WTC11 (cell line): ENCODE measurements at regions not wholly inside any gene's neighbourhood (a gene's known extent, or its start where the extent isn't known, plus 50 kb on each side); places are given as distances from the start of the nearest gene placed in this dataset.

ENCODE experiments used
- ATAC-seq: fragments of 200-7000 bp; cut with Tn5 transposase; 2 replicates; pipeline ENCODE4 v1.10.0; 2021; ENCODE audit warnings: mild to moderate bottlenecking, moderate library complexity
- CTCF ChIA-PET: fragments of 300-600 bp; sonication (Branson Sonifier 250); formaldehyde crosslinking; loops from one replicate; lab custom pipeline; 2021; ENCODE audit warnings: antibody characterized with exemption; lab: Charles Lee
- POLR2A ChIA-PET: fragments of 350-600 bp; sonication (Branson Sonifier 250); formaldehyde crosslinking; loops from one replicate; lab custom pipeline; 2021; ENCODE audit warnings: antibody characterized with exemption; lab: Charles Lee
- DNase-seq: peaks from one replicate; pipeline ENCODE4 v3.0.0; 2021; ENCODE audit warnings: low spot score
- H3K27ac Mint-ChIP-seq: 2 replicates; pipeline ENCODE4 v1.8.0; 2021; ENCODE audit warnings: mixed read lengths
- H3K27me3 Mint-ChIP-seq: 2 replicates; pipeline ENCODE4 v1.8.0; 2021; ENCODE audit warnings: low read depth, mild to moderate bottlenecking, moderate library complexity, mixed read lengths
- H3K36me3 Mint-ChIP-seq: 2 replicates; pipeline ENCODE4 v1.8.0; 2021; ENCODE audit warnings: mixed read lengths
- H3K4me1 Mint-ChIP-seq: 2 replicates; pipeline ENCODE4 v1.8.0; 2022; ENCODE audit warnings: mixed read lengths
- H3K4me3 Mint-ChIP-seq: 2 replicates; pipeline ENCODE4 v1.8.0; 2021; ENCODE audit warnings: mild to moderate bottlenecking, moderate library complexity, mixed read lengths
- H3K9me3 Mint-ChIP-seq: 2 replicates; pipeline ENCODE4 v1.8.0; 2021; ENCODE audit warnings: mixed read lengths
- AFF4 ChIP-seq: sonication (generic); formaldehyde crosslinking; IDR thresholded peaks from 2 replicates; pipeline ENCODE4 v1.8.1; 2023; ENCODE audit warnings: mild to moderate bottlenecking, missing genetic modification reagents, borderline replicate concordance
- CBFB ChIP-seq: sonication (generic); formaldehyde crosslinking; IDR thresholded peaks from 2 replicates; pipeline ENCODE4 v1.8.1; 2022; ENCODE audit warnings: mild to moderate bottlenecking, low read depth, missing genetic modification reagents
- ELF4 ChIP-seq: sonication (generic); formaldehyde crosslinking; IDR thresholded peaks from 2 replicates; pipeline ENCODE4 v1.8.1; 2022; ENCODE audit warnings: low read depth, mild to moderate bottlenecking, moderate library complexity, missing genetic modification reagents
- ERG ChIP-seq: fragments of 250-450 bp; sonication (Bioruptor Pico); IDR thresholded peaks from 2 replicates; pipeline ENCODE4 v1.8.0; 2021; ENCODE audit warnings: mild to moderate bottlenecking
- HMGXB4 ChIP-seq: sonication (generic); formaldehyde crosslinking; IDR thresholded peaks from 2 replicates; pipeline ENCODE4 v1.8.1; 2023; ENCODE audit warnings: mild to moderate bottlenecking, moderate library complexity, missing genetic modification reagents
- IRF1 ChIP-seq: sonication (generic); formaldehyde crosslinking; IDR thresholded peaks from 2 replicates; pipeline ENCODE4 v1.8.0; 2023; ENCODE audit warnings: missing genetic modification reagents
- IRF2 ChIP-seq: sonication (generic); formaldehyde crosslinking; IDR thresholded peaks from 2 replicates; pipeline ENCODE4 v1.8.0; 2022; ENCODE audit warnings: low read depth, missing genetic modification reagents, borderline replicate concordance
- JUN ChIP-seq: sonication (generic); formaldehyde crosslinking; IDR thresholded peaks from 2 replicates; pipeline ENCODE4 v1.8.0; 2023; ENCODE audit warnings: mild to moderate bottlenecking, missing genetic modification reagents
- NR1H2 ChIP-seq: sonication (generic); formaldehyde crosslinking; IDR thresholded peaks from 2 replicates; pipeline ENCODE4 v1.9.0; 2021; ENCODE audit warnings: mild to moderate bottlenecking, moderate library complexity, missing genetic modification reagents
- OVOL2 ChIP-seq: fragments of 250-450 bp; sonication (Bioruptor Pico); IDR thresholded peaks from 2 replicates; pipeline ENCODE4 v1.9.0; 2021; ENCODE audit warnings: mild to moderate bottlenecking, borderline replicate concordance
- PRRX2 ChIP-seq: fragments of 250-450 bp; sonication (Bioruptor Pico); IDR thresholded peaks from 2 replicates; pipeline ENCODE4 v1.8.0; 2021; ENCODE audit warnings: mild to moderate bottlenecking
- SMAD3 ChIP-seq: sonication (generic); formaldehyde crosslinking; IDR thresholded peaks from 2 replicates; pipeline ENCODE4 v1.8.0; 2022; ENCODE audit warnings: missing genetic modification reagents, mild to moderate bottlenecking, borderline replicate concordance
- STAT6 ChIP-seq: sonication (generic); formaldehyde crosslinking; conservative IDR thresholded peaks from 2 replicates; pipeline ENCODE4 v1.8.1; 2023; ENCODE audit warnings: mild to moderate bottlenecking, low read depth, missing genetic modification reagents, moderate library complexity
- TCF7 ChIP-seq: sonication (generic); formaldehyde crosslinking; IDR thresholded peaks from 2 replicates; pipeline ENCODE4 v1.8.0; 2022; ENCODE audit warnings: mild to moderate bottlenecking, low read depth, missing genetic modification reagents, moderate library complexity
- TEAD1 ChIP-seq: sonication (generic); formaldehyde crosslinking; IDR thresholded peaks from 2 replicates; pipeline ENCODE4 v1.8.0; 2022; ENCODE audit warnings: mild to moderate bottlenecking, missing genetic modification reagents
- TEAD4 ChIP-seq: sonication (generic); formaldehyde crosslinking; IDR thresholded peaks from 2 replicates; pipeline ENCODE4 v1.8.0; 2022; ENCODE audit warnings: mild to moderate bottlenecking, missing genetic modification reagents
- TP53 ChIP-seq: sonication (generic); formaldehyde crosslinking; IDR thresholded peaks from 2 replicates; pipeline ENCODE4 v1.8.1; 2023; ENCODE audit warnings: mild to moderate bottlenecking, missing genetic modification reagents
- ZBTB21 ChIP-seq: sonication (generic); formaldehyde crosslinking; IDR thresholded peaks from 2 replicates; pipeline ENCODE4 v1.8.1; 2023; ENCODE audit warnings: mild to moderate bottlenecking, missing genetic modification reagents, borderline replicate concordance
- ZNF121 ChIP-seq: sonication (generic); formaldehyde crosslinking; IDR thresholded peaks from 2 replicates; pipeline ENCODE4 v1.8.0; 2023; ENCODE audit warnings: missing genetic modification reagents
- ZNF263 ChIP-seq: sonication (generic); formaldehyde crosslinking; IDR thresholded peaks from 2 replicates; pipeline ENCODE4 v1.8.1; 2022; ENCODE audit warnings: low read depth, mild to moderate bottlenecking, moderate library complexity, missing genetic modification reagents
- TF ChIP-seq, protein P1 (sequence below): sonication (generic); formaldehyde crosslinking; IDR thresholded peaks from 2 replicates; pipeline ENCODE4 v1.8.0; 2022; ENCODE audit warnings: missing genetic modification reagents

DNA sequence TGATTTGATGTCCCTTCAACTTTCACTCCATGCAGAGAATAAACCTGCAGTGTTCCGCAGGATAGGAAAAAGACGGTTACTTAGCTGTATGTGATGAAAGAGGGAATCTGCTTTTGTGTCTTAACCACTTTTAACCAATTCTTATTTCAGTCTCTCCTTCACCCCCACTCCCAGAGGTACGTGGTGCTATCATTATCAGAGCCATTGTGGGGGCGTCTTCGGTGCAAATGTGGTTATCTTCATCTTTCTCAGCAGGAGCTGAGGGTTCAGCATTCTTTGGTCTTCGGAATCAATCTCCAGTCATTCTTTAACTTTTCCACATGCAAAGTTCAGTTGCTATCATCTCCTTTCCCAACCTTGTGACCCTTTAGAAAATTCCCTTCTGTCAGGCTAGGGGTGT, 219.9 kb upstream of the LYZL1 start (continued):
- TF ChIP-seq, protein P1, sequence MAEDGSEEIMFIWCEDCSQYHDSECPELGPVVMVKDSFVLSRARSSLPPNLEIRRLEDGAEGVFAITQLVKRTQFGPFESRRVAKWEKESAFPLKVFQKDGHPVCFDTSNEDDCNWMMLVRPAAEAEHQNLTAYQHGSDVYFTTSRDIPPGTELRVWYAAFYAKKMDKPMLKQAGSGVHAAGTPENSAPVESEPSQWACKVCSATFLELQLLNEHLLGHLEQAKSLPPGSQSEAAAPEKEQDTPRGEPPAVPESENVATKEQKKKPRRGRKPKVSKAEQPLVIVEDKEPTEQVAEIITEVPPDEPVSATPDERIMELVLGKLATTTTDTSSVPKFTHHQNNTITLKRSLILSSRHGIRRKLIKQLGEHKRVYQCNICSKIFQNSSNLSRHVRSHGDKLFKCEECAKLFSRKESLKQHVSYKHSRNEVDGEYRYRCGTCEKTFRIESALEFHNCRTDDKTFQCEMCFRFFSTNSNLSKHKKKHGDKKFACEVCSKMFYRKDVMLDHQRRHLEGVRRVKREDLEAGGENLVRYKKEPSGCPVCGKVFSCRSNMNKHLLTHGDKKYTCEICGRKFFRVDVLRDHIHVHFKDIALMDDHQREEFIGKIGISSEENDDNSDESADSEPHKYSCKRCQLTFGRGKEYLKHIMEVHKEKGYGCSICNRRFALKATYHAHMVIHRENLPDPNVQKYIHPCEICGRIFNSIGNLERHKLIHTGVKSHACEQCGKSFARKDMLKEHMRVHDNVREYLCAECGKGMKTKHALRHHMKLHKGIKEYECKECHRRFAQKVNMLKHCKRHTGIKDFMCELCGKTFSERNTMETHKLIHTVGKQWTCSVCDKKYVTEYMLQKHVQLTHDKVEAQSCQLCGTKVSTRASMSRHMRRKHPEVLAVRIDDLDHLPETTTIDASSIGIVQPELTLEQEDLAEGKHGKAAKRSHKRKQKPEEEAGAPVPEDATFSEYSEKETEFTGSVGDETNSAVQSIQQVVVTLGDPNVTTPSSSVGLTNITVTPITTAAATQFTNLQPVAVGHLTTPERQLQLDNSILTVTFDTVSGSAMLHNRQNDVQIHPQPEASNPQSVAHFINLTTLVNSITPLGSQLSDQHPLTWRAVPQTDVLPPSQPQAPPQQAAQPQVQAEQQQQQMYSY (CRISPR knock-in tag), result no peak
- TF ChIP-seq ERG (CRISPR knock-in tag), result no peak
- TF ChIP-seq ZNF121 (CRISPR knock-in tag), result no peak
- TF ChIP-seq TP53, result no peak
- TF ChIP-seq, all 79 proteins: peak for 0

DNA sequence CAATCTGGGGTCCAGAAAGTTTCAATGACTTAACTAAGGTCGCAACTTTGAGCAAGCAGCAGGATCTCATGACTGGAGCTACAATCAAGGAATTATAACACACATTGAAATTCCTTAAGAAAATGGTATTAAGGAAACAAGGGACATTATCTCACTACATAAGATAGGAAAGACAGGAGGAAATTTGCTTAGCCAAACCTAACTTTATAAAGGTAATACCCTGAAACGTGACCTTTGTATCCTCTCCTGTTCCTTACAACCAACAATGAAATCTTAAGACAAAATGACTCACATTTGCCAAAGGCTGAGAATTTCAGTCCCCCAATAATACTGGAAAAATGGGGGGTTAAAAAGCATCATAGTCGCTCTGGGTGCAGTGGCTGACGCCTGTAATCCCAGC, 218.9 kb upstream of the LYZL1 start:
- POLR2A ChIA-PET, result no interaction called here
- no peak overlapping the region for H3K4me3 Mint-ChIP-seq
- peaks cover 25% of the 10 kb centered on the region for H3K4me1 Mint-ChIP-seq
- CTCF ChIA-PET, result interaction anchor here (1.1 kb wide), 1 partner anchor 9 kb away, joined by 3 read pairs; no protein-coding TSS in a partner anchor
- no peak overlapping the region for H3K27ac Mint-ChIP-seq
- H3K36me3 Mint-ChIP-seq, result no peaks in the 10 kb centered on the region
- TF ChIP-seq AFF4 (CRISPR knock-in tag), result no peak
- TF ChIP-seq ZNF263 (CRISPR knock-in tag), result no peak
- TF ChIP-seq STAT6, result no peak
- TF ChIP-seq OVOL2 (CRISPR knock-in tag), result no peak
- no peak for TF ChIP-seq HMGXB4
- no peaks in the 10 kb centered on the region; the same call in 1 of the 2 replicates for H3K9me3 Mint-ChIP-seq
- no peaks in the 10 kb centered on the region for H3K27me3 Mint-ChIP-seq
- no peak for DNase-seq
- no peak for ATAC-seq

- DNase-seq (no peak), ATAC-seq (peak; percentile 43)
- Mint-ChIP-seq H3K9me3 (peaks cover 26% of the 10 kb centered on the region), H3K4me3 (no peak overlapping the region), H3K4me1 (peaks cover 23% of the 10 kb centered on the region), H3K27ac (no peak overlapping the region; the same call in 1 of the 2 replicates), H3K36me3 (peaks cover 15% of the 10 kb centered on the region), H3K27me3 (peaks cover 6% of the 10 kb centered on the region)
- POLR2A ChIA-PET, result no interaction called here
- CTCF ChIA-PET, result interaction anchor here (0.6 to 1.3 kb wide), 6 partner anchors 8 to 415 kb away, joined by 3 to 7 read pairs (median 3); no protein-coding TSS in a partner anchor
- TF ChIP-seq TEAD4 (CRISPR knock-in tag) (no peak), PRRX2 (no peak), NR1H2 (CRISPR knock-in tag) (no peak), CBFB (no peak), TCF7 (CRISPR knock-in tag) (no peak), JUN (no peak), ELF4 (CRISPR knock-in tag) (no peak), TEAD1 (CRISPR knock-in tag) (no peak), ZBTB21 (CRISPR knock-in tag) (no peak), IRF1 (no peak), IRF2 (CRISPR knock-in tag) (no peak), SMAD3 (no peak)
Observed at GRCh38 chr10:29078919-29079318, 210.0 kb upstream of the LYZL1 start.
